WI38 (cell line): ENCODE measurements at regions not wholly inside any gene's neighbourhood (a gene's known extent, or its start where the extent isn't known, plus 50 kb on each side); places are given as distances from the start of the nearest gene placed in this dataset.

Experiments
- H3K4me3 ChIP-seq: 2 replicates; pipeline ENCODE4 v1.5.1; 2011; ENCODE audit warnings: low read depth, mild to moderate bottlenecking, control low read depth, low read length
- TF ChIP-seq, protein P1 (sequence below): IDR thresholded peaks from 2 replicates; pipeline ENCODE4 v1.5.1; 2012; ENCODE audit warnings: low read depth, mild to moderate bottlenecking, control low read depth, low read length

DNA sequence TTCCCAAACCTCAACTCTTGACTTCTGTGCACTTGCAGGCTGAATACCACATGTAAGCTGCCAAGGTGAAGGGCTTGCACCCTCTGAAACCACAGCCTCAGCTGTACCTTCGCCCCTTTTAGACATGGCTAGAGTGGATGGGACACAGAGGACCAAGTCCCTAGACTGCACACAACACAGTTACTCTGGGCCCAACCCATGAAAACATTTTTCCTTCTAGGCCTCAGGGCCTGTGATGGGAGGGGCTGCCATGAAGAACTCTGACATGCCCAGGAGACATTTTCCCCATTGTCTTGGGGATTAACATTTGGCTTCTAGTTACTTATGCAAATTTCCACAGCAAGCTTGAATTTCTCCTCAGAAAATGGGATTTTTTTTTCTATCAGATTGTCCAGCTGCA is 331.0 kb upstream of the RGMB start:
- no peak overlapping the region for H3K4me3 ChIP-seq
- TF ChIP-seq, protein P1, sequence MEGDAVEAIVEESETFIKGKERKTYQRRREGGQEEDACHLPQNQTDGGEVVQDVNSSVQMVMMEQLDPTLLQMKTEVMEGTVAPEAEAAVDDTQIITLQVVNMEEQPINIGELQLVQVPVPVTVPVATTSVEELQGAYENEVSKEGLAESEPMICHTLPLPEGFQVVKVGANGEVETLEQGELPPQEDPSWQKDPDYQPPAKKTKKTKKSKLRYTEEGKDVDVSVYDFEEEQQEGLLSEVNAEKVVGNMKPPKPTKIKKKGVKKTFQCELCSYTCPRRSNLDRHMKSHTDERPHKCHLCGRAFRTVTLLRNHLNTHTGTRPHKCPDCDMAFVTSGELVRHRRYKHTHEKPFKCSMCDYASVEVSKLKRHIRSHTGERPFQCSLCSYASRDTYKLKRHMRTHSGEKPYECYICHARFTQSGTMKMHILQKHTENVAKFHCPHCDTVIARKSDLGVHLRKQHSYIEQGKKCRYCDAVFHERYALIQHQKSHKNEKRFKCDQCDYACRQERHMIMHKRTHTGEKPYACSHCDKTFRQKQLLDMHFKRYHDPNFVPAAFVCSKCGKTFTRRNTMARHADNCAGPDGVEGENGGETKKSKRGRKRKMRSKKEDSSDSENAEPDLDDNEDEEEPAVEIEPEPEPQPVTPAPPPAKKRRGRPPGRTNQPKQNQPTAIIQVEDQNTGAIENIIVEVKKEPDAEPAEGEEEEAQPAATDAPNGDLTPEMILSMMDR: no peak

DNA sequence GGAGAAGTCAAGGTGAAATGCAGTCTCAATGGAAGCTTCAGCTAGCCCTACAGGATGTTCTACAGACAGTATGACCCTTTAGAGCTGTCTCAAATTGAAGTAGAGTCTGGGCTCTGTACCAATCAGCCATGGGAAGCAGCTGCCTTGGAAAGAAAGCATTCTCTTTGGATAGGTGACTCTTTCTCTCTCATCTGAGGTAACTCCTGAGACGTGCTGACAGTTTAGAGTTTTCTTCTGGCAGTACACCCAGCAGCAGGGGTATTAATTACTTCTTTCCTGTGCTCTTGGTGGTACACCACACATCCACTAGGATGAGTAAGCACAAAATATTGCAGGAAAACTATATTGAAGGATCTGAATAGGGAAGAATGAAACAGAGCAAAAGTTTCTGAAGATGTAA is 329.6 kb upstream of the RGMB start:
- TF ChIP-seq, protein P1: no peak
- H3K4me3 ChIP-seq: no peak overlapping the region

DNA sequence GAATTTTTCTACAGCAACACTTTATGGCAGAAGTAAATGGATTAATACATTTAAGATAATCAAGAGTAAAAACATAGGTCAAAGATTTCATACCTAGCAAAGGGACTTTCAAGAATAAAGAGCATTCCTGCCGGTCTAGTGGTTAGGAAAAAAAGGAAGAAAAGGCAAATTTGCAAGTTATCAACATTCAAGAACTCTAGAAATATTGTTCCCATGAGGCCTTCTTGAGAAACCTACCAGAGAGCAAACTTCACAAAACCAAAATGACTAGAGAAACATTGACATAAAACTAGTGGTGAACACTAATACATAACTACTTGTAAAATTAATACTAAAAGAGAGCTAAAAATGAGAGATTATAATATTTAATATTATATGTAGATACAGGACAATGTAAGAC is 320.2 kb upstream of the RGMB start:
- TF ChIP-seq, protein P1: no peak
- H3K4me3 ChIP-seq: no peak overlapping the region

DNA sequence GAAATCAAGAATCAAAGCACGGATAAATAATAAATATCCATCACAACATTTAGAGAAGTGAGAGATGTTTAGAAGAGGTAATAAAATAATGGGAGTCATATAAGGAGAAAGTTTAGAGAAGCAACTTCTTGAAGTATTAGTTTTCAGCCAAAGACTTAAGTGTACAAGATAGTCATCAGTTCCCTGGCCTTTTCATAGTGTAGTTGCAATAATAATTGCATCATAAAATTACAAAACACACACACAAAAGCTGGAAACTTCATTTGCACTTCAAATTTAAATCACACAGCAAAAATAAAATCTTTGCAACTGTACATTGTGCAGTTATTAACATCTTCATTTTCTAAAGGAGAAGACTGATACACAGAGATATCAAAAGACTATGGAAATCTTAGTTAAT is 319.1 kb upstream of the RGMB start:
- TF ChIP-seq, protein P1: no peak
- H3K4me3 ChIP-seq: no peak overlapping the region

DNA sequence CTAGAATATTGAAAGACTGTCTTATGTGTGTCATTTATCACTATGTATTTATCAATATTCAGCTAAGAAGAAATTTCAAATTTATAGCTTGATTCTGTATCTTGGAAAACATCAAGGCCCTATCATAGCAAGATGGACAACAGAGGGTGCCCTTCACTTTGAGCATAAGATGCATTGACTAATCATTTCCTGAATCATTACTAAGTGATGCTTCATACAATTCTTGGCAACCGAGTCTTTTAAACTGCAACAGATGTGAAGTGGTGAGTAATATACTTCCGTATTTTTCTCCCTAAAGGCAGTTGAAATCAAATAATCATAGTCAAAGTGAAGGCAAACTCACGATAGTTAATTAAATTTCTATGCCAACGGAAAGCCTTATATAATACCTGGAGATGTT is 318.6 kb upstream of the RGMB start:
- no peak overlapping the region for H3K4me3 ChIP-seq
- TF ChIP-seq, protein P1: no peak

DNA sequence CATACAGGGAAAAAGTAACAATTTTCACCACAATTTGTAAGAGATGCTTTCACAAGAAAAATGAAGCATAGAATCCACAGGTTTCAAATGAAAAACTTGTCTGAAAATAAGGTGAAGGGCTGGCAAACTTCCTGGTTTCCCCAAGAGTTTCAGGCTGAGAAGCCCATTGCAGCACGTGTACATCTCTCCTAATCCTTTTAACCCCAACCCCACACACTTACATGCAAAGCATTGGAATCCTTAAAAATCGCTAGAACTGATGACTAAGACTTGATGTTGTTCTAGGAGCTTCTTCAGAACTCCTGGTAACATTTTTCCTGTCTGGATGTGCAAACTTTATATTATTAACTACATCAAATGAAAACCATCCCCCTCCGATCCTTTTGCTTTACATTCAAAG is 317.8 kb upstream of the RGMB start:
- H3K4me3 ChIP-seq: no peak overlapping the region
- TF ChIP-seq, protein P1: no peak

DNA sequence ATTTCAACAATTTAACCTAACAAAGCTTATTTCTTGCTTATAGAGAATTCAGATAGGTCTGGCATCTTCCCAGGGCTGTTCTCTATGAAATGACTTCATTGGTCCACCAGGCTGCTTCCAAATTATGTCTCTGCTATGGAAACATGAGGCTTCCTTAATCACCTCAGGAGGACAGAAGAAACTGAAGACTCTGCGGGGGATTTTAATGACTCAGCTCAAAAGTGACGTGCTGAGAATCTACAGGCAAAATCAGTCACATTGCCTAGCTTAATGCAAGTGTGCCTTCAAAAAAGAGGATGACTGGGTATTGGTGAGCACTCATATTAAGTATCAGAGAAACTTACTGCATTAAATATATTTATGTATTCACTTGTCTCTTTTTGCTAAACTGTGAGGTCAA is 315.5 kb upstream of the RGMB start:
- TF ChIP-seq, protein P1: no peak
- H3K4me3 ChIP-seq: no peak overlapping the region
